HG03558 (cell line): ENCODE measurements at regions not wholly inside any gene's neighbourhood (a gene's known extent, or its start where the extent isn't known, plus 50 kb on each side); places are given as distances from the start of the nearest gene placed in this dataset.

Source experiments
- ATAC-seq: cut with Tn5 transposase; IDR thresholded peaks from one replicate; pipeline ENCODE4 v1.9.1; 2021; ENCODE audit warnings: moderate number of reproducible peaks; ENCODE audit not compliant: unreplicated experiment; ENCODE audit errors: extremely low read depth

- no peak for ATAC-seq
Observed at GRCh38 chr5:174325431-174325830, 279.9 kb downstream of the NSG2 start.

DNA sequence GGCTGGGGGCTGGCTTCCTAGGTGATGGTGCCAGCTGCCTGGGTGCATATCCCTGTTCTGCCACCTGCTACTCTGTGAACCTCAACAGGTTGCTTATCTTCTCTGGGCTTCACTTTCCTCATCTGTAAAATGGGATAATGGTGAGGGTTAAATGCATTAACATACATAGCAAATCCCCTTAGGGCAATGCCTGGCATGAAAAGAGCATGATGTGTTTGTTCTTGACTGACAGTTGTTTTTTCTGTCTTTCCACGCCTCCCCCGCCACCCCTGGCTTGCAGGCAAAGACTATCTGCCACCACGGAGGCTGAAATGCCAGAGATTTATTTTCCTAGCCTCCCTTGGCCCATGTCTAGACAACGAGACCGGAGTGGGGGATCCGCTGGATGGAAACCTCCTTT lies 280.5 kb downstream of the NSG2 start:
- ATAC-seq, result no peak

DNA sequence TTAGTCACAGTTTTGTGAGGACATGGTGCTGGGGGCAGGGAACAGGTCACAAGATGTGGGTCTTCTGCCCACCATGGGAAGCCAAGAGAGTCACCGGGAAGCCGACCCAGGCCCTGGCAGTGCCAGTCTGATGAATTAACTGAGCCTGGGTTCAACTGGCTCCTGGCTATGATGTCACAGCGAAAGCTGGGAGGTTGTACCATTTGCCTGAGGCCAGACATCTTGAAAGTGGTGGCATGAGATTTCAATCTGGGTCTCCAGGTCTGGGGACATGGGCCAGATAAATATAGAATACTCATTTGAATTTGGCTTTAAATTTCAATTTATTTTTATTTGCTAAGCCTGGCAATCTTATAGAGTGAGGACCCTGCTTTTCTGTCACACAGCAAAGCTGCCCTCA lies 280.9 kb downstream of the NSG2 start:
- ATAC-seq, result no peak

- ATAC-seq, result no peak
Observed at GRCh38 chr5:174327317-174327864, 281.9 kb downstream of the NSG2 start.

DNA sequence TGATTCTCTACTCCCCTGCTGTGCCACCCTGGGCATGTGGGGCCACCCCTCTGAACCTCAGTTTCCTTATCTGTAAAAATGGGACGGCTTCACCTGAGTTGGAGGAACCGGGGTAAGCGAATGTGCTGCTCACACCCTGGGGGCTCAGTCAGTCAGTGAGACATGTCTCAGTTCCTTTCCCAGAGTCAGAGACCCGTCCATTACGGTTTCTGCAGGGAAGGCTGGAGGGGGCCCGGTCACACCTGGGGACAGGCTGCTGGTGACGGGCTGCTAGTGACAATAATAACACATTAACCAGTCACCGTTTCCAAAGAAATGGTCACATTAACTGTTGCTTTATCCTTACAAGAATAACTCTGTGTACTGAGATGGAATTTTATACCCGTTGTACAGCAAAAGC lies 282.4 kb downstream of the NSG2 start:
- ATAC-seq, result no peak

- ATAC-seq, result no peak
Observed at GRCh38 chr5:174328631-174329299, 283.3 kb downstream of the NSG2 start.

GRCh38 chr5:174329738-174330137 lies 284.2 kb downstream of the NSG2 start:
- no peak for ATAC-seq

DNA sequence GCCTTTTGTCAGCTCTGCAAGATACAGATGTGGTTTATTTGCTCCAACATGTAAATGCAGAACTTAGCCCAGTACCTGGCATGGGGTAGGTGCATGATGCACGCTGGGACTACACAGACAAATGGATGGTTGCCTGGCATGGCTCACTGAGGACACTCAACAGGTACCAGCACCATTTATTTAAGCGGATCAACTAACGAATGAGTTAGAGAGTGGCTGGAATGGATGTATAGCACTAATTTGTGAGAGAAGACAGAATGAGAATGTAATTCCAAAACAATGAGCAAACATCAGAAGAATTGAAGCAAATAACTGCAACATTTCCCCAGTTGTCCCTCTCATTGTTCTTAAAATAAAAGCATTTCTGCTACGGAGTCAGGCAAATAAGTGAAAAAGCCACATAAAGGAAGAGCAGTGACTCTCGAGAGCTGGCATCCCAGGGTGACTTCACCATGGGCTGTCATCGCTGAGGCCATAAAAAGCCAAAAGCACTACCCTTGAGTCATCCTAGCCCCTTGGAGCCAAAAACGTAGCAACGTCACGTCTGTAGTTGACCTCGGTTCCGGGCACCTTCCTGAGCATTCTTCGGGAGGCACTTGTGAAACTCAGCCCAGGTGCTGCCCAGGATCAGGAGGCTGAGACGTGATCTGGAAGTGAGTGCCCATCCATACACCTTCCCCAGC lies 290.3 kb downstream of the NSG2 start:
- ATAC-seq, result no peak

DNA sequence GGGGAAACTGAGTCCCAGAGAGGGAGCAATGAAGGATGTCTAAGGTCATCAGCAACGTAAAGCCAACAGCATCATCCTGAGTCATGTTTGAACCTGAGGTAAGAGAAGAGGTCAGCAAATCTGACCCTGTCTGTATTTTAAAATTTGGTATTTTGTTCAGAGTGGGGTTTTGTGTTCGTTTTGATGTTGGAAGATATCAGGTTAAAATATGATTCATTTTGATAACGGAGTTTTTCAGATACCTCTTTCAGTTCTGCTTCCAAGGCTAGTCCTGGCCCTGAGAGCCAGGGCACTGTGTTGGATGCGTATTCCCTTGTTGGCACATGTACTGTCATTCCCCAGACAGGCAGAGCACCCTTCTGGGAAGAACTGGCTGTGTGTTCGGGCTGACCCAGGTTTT lies 291.0 kb downstream of the NSG2 start:
- ATAC-seq, result no peak

DNA sequence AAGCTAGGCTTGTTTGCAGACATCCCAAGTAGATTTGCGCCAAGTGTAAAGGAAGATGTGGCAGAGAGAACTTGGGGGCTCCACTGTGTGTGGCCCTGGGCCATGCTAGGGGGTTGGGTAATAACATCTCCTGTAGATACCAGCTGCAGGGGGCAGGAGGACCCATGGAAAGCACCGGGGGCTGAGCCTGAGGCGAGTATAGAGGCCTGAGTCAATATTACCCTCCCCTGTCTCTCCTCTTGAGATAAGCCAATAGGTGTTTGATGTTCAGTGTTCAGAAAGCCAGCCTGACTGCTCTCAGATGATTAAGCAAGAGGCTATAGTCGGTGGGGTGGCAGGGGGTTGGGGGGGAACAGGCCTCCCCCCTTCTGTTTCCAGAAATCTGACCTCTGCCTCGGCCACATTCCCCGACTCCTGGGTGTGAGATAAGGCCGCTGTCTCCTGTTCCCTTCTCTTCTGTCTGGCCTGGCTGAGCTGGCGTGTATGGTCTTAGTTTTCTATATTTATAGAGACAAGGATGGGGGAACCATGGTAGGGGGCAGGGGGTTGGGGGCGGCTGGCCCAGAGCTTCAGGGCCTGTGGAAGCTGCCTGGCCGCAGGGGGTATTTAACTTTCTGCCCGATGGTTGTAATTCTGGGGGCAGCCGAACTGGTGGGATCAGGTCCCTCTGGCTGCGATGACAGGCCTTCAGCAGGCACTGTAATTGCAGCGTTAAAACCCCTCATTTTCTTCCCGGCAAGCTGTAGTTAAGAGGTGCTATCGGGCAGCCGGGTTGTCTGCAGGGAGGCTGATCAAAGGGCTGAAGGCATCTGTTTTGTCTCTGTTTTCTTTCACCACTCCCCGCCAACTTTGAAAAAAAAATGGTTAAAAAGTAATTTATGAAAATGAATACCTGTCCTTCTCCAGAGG lies 292.0 kb downstream of the NSG2 start:
- ATAC-seq, result no peak

- ATAC-seq, result no peak
Observed at GRCh38 chr5:174338185-174339010, 292.9 kb downstream of the NSG2 start.

DNA sequence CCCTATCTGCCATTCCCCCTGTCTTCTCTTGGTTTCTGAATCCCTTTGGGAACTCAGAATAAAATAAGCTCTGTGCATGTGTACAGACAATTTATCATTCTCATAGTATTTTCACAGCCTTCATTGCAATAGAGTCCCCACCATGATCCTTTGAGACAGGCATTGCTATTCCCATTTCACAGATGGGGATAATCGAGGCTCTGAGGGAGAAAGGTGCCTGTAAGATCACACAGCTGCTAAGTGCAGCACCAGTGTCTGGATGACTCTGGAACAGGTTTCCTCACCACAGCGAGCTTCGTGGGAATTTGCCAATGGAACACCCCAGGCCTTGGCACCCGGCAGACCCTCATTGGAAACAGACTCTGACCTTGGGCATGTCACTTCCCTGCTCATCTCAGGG lies 293.6 kb downstream of the NSG2 start:
- no peak for ATAC-seq

DNA sequence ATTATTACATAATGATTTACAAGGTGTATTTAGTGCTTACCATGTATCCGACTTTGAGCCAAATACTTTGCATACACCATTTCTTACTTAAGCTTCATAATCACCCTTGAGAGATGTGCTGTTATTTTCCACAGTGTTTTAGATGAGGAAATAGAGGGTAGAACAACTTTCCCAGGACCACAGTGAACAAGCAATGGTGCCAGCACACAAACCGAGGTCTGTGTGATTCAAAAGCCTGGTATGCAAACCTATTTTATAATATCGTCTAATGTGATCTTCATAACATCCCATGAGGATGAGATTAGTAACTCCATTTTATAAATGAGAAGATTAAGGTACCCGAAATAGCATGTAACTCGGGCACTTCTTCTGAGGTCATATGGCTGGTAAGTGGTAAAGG lies 294.7 kb downstream of the NSG2 start:
- ATAC-seq, result no peak

DNA sequence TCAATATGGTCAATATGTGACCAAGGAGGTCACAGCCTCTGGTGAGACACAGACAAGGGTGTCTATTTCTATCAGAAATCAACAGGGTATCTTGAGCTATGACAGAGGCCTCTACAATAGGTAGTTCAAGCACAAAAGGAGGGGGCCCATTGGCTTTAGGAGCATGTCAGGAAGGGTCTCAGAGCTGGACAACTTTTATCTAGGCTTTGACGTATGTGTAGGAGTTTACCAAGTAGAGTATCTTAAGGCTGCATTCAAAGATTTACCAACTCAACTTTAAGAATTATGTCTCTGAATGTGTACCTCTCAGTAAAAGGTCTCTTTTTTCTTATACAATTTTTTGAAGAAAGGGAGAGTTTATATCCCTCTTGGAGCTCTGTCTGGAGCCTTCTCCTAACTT lies 297.2 kb downstream of the NSG2 start:
- no peak for ATAC-seq

- no peak for ATAC-seq
Observed at GRCh38 chr5:174343826-174344225, 298.3 kb downstream of the NSG2 start.

DNA sequence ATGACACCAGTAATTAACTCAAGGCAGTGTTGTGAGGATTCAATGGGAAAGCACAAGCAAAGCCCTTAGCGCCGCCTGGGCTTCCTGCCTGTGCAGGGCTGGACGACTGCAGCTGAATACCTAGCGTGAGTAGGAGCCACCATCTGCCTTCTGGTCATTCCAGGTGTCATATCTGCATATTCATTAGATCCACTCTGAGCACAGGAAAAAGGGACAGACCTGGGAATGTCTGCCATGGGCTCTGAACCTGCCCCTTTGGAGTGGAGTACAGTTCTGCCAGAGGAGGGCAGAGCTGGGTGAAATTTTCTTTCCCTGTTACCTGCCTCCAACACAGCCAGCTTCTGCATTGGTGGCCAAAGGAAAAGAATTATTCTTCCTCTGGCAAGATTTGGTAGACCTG lies 298.8 kb downstream of the NSG2 start:
- no peak for ATAC-seq

GRCh38 chr5:174347183-174347582 lies 301.7 kb downstream of the NSG2 start:
- ATAC-seq, result no peak

GRCh38 chr5:174348311-174348981 lies 302.9 kb downstream of the NSG2 start:
- no peak for ATAC-seq

- no peak for ATAC-seq
Observed at GRCh38 chr5:174352681-174353080, 307.2 kb downstream of the NSG2 start.

- ATAC-seq, result no peak
Observed at GRCh38 chr5:174354571-174354970, 309.1 kb downstream of the NSG2 start.
